AG09309 (cell line): ENCODE measurements at regions not wholly inside any gene's neighbourhood (a gene's known extent, or its start where the extent isn't known, plus 50 kb on each side); places are given as distances from the start of the nearest gene placed in this dataset.

Experiments used
- DNase-seq: peaks from one replicate; pipeline ENCODE4 v3.0.0-alpha.2; 2010; ENCODE audit warnings: low read depth
- H3K4me3 ChIP-seq: 2 replicates; pipeline ENCODE4 v1.5.1; 2011; ENCODE audit warnings: mild to moderate bottlenecking, low read depth, low read length, moderate library complexity; ENCODE audit not compliant: control insufficient read depth
- TF ChIP-seq, protein P1 (sequence below): IDR thresholded peaks from 2 replicates; pipeline ENCODE4 v1.5.1; 2011; ENCODE audit warnings: mild to moderate bottlenecking, low read depth, low read length, inconsistent platforms; ENCODE audit not compliant: insufficient read depth, control insufficient read depth; ENCODE audit errors: missing control alignments

DNA sequence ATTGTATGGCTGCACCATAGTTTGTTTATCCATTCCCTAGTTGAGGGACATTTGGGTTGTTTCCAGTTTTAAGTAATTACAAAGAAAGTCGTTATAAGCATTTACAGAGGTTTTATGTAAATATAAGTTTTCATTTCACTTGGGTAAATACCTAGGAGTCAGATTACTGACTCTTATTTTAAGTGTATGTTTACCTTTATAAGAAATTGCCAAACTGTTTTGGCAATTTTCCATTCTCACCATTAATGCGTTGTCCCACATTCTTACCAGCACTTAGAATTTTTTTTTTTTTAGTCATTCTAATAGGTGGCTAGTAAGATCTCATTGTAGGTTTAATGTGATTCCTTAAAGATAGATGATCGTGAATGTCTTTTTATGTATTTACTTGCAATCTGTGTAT lies 121.5 kb upstream of the NR3C2 start:
- TF ChIP-seq, protein P1, sequence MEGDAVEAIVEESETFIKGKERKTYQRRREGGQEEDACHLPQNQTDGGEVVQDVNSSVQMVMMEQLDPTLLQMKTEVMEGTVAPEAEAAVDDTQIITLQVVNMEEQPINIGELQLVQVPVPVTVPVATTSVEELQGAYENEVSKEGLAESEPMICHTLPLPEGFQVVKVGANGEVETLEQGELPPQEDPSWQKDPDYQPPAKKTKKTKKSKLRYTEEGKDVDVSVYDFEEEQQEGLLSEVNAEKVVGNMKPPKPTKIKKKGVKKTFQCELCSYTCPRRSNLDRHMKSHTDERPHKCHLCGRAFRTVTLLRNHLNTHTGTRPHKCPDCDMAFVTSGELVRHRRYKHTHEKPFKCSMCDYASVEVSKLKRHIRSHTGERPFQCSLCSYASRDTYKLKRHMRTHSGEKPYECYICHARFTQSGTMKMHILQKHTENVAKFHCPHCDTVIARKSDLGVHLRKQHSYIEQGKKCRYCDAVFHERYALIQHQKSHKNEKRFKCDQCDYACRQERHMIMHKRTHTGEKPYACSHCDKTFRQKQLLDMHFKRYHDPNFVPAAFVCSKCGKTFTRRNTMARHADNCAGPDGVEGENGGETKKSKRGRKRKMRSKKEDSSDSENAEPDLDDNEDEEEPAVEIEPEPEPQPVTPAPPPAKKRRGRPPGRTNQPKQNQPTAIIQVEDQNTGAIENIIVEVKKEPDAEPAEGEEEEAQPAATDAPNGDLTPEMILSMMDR = no peak
- H3K4me3 ChIP-seq = no peak overlapping the region
- DNase-seq = no peak

GRCh38 chr4:148561467-148561866 lies 119.3 kb upstream of the NR3C2 start:
- TF ChIP-seq, protein P1 = no peak
- no peak overlapping the region for H3K4me3 ChIP-seq
- DNase-seq = no peak

GRCh38 chr4:148557793-148558192 lies 115.6 kb upstream of the NR3C2 start:
- DNase-seq = no peak
- no peak overlapping the region for H3K4me3 ChIP-seq
- TF ChIP-seq, protein P1 = no peak

- no peak overlapping the region for H3K4me3 ChIP-seq
- TF ChIP-seq, protein P1 = no peak
- DNase-seq = no peak
Measured at GRCh38 chr4:148550788-148551187, 108.6 kb upstream of the NR3C2 start.

- no peak for DNase-seq
- TF ChIP-seq, protein P1 = no peak
- no peak overlapping the region for H3K4me3 ChIP-seq
Measured at GRCh38 chr4:148542922-148543623, 100.9 kb upstream of the NR3C2 start.

- DNase-seq = no peak
- H3K4me3 ChIP-seq = no peak overlapping the region
- TF ChIP-seq, protein P1 = no peak
Measured at GRCh38 chr4:148540622-148541326, 98.6 kb upstream of the NR3C2 start.
